Activated naive CD4-positive, alpha-beta T cell treated with anti-CD3 and anti-CD28 coated beads, Interleukin-2, amount 50 U/mL, for 72 hours (primary cell): ENCODE measurements at regions not wholly inside any gene's neighbourhood (a gene's known extent, or its start where the extent isn't known, plus 50 kb on each side); places are given as distances from the start of the nearest gene placed in this dataset.

Experiments
- ATAC-seq, 2 donors: fragments of 150-1000 bp; cut with Tn5 transposase; 2 replicates each; pipeline ENCODE4 v1.10.0; 2021; ENCODE audit warnings: mild to moderate bottlenecking in 2 of 2, moderate library complexity in 2 of 2
- DNase-seq, 2 donors: peaks; one replicate each; pipeline ENCODE4 v3.0.0; 2021 to 2022; ENCODE audit warnings: low spot score in 2 of 2
- H3K27ac Mint-ChIP-seq, 2 donors: one replicate each; pipeline ENCODE4 v1.8.0; 2022; ENCODE audit warnings: mild to moderate bottlenecking in 2 of 2, mixed read lengths in 2 of 2
- H3K36me3 Mint-ChIP-seq, 2 donors: one replicate each; pipeline ENCODE4 v1.8.0; 2022; ENCODE audit warnings: mixed read lengths in 2 of 2
- H3K9me3 Mint-ChIP-seq, 2 donors: one replicate each; pipeline ENCODE4 v1.8.0; 2022; ENCODE audit warnings: mixed read lengths in 2 of 2

- DNase-seq (no peak), ATAC-seq (no peak)
- H3K27ac Mint-ChIP-seq: no peak overlapping the region
- H3K36me3 Mint-ChIP-seq: no peaks in the 10 kb centered on the region
- no peaks in the 10 kb centered on the region for H3K9me3 Mint-ChIP-seq
Measured at GRCh38 chr5:100299261-100299660, 235.9 kb upstream of the FAM174A start.

- ATAC-seq (no peak), DNase-seq (no peak)
- peaks cover 3 to 7% of the 10 kb centered on the region in 2 donors for H3K9me3 Mint-ChIP-seq
- H3K36me3 Mint-ChIP-seq: no peaks in the 10 kb centered on the region
- no peak overlapping the region for H3K27ac Mint-ChIP-seq
Measured at GRCh38 chr5:100276071-100276470, 259.1 kb upstream of the FAM174A start.

GRCh38 chr5:100275631-100276030 lies 259.5 kb upstream of the FAM174A start:
- no peak for DNase-seq
- no peak for ATAC-seq
- H3K9me3 Mint-ChIP-seq: peaks cover 3 to 7% of the 10 kb centered on the region in 2 donors
- H3K36me3 Mint-ChIP-seq: no peaks in the 10 kb centered on the region
- H3K27ac Mint-ChIP-seq: no peak overlapping the region

GRCh38 chr5:100273846-100274580 lies 261.2 kb upstream of the FAM174A start:
- peaks cover 0 to 7% of the 10 kb centered on the region in 2 donors for H3K9me3 Mint-ChIP-seq
- ATAC-seq: no peak

GRCh38 chr5:100270023-100270771 lies 265.0 kb upstream of the FAM174A start:
- no peak for ATAC-seq
- DNase-seq: no peak
- H3K36me3 Mint-ChIP-seq: no peaks in the 10 kb centered on the region
- H3K27ac Mint-ChIP-seq: no peak overlapping the region
- H3K9me3 Mint-ChIP-seq: no peaks in the 10 kb centered on the region

More at GRCh38 chr5:100273846-100274580, 261.2 kb upstream of the FAM174A start:
- DNase-seq: no peak
- H3K27ac Mint-ChIP-seq: no peak overlapping the region
- no peaks in the 10 kb centered on the region for H3K36me3 Mint-ChIP-seq

GRCh38 chr5:100260968-100261367 lies 274.2 kb upstream of the FAM174A start:
- no peak overlapping the region for H3K27ac Mint-ChIP-seq
- H3K9me3 Mint-ChIP-seq: no peaks in the 10 kb centered on the region
- no peak for DNase-seq
- no peaks in the 10 kb centered on the region for H3K36me3 Mint-ChIP-seq
- ATAC-seq: no peak

GRCh38 chr5:100252944-100253343 lies 282.2 kb upstream of the FAM174A start:
- no peaks in the 10 kb centered on the region for H3K36me3 Mint-ChIP-seq
- H3K9me3 Mint-ChIP-seq: peaks cover 5 to 11% of the 10 kb centered on the region in 2 donors
- DNase-seq: no peak
- ATAC-seq: no peak
- H3K27ac Mint-ChIP-seq: no peak overlapping the region

GRCh38 chr5:100252037-100252436 lies 283.1 kb upstream of the FAM174A start:
- H3K27ac Mint-ChIP-seq: no peak overlapping the region
- no peaks in the 10 kb centered on the region for H3K36me3 Mint-ChIP-seq
- ATAC-seq (no peak), DNase-seq (no peak)
- peaks cover 5 to 11% of the 10 kb centered on the region in 2 donors for H3K9me3 Mint-ChIP-seq

- Mint-ChIP-seq H3K27ac (no peak overlapping the region), H3K36me3 (no peaks in the 10 kb centered on the region), H3K9me3 (peaks cover 5 to 11% of the 10 kb centered on the region in 2 donors)
- DNase-seq: no peak
- ATAC-seq: no peak
Measured at GRCh38 chr5:100249884-100250269, 285.3 kb upstream of the FAM174A start.

GRCh38 chr5:100249211-100249883 lies 285.8 kb upstream of the FAM174A start:
- no peak for ATAC-seq
- no peak overlapping the region for H3K27ac Mint-ChIP-seq
- no peak for DNase-seq
- no peaks in the 10 kb centered on the region for H3K36me3 Mint-ChIP-seq
- H3K9me3 Mint-ChIP-seq: peaks cover 5 to 11% of the 10 kb centered on the region in 2 donors

GRCh38 chr5:100232736-100233135 lies 302.4 kb upstream of the FAM174A start:
- ATAC-seq: no peak
- H3K36me3 Mint-ChIP-seq: no peaks in the 10 kb centered on the region
- peaks cover 7 to 28% of the 10 kb centered on the region in 2 donors for H3K9me3 Mint-ChIP-seq
- no peak for DNase-seq
- no peak overlapping the region for H3K27ac Mint-ChIP-seq

- no peak overlapping the region for H3K27ac Mint-ChIP-seq
- peaks cover 4 to 15% of the 10 kb centered on the region in 2 donors for H3K9me3 Mint-ChIP-seq
- no peaks in the 10 kb centered on the region for H3K36me3 Mint-ChIP-seq
- ATAC-seq (no peak), DNase-seq (no peak)
Measured at GRCh38 chr5:100188778-100189177, 346.4 kb upstream of the FAM174A start.

GRCh38 chr5:100188339-100188738 lies 346.8 kb upstream of the FAM174A start:
- no peak for DNase-seq
- peaks cover 2 to 15% of the 10 kb centered on the region in 2 donors for H3K9me3 Mint-ChIP-seq
- H3K36me3 Mint-ChIP-seq: no peaks in the 10 kb centered on the region
- no peak overlapping the region for H3K27ac Mint-ChIP-seq
- ATAC-seq: no peak

GRCh38 chr5:100186181-100186580 lies 349.0 kb upstream of the FAM174A start:
- DNase-seq (no peak), ATAC-seq (no peak)
- no peak overlapping the region for H3K27ac Mint-ChIP-seq

GRCh38 chr5:100182402-100182801 lies 352.8 kb upstream of the FAM174A start:
- Mint-ChIP-seq H3K36me3 (no peaks in the 10 kb centered on the region), H3K27ac (no peak overlapping the region)

More at GRCh38 chr5:100186181-100186580, 349.0 kb upstream of the FAM174A start:
- Mint-ChIP-seq H3K9me3 (peaks cover under 1 to 2% of the 10 kb centered on the region in 2 donors), H3K36me3 (no peaks in the 10 kb centered on the region)

GRCh38 chr5:100175346-100175745 lies 359.8 kb upstream of the FAM174A start:
- DNase-seq (no peak), ATAC-seq (no peak)
- Mint-ChIP-seq H3K36me3 (peaks cover 0 to 5% of the 10 kb centered on the region in 2 donors), H3K27ac (no peak overlapping the region), H3K9me3 (peaks cover 6 to 13% of the 10 kb centered on the region in 2 donors)

More at GRCh38 chr5:100182402-100182801, 352.8 kb upstream of the FAM174A start:
- H3K9me3 Mint-ChIP-seq: no peaks in the 10 kb centered on the region
- DNase-seq (no peak), ATAC-seq (no peak)

GRCh38 chr5:100165309-100165708 lies 369.9 kb upstream of the FAM174A start:
- ATAC-seq: peak in 1 of 2 donors; percentile 63
- no peak for DNase-seq
- Mint-ChIP-seq H3K36me3 (no peaks in the 10 kb centered on the region), H3K27ac (no peak overlapping the region), H3K9me3 (peaks cover 5 to 8% of the 10 kb centered on the region in 2 donors)
